HEK293 (cell line): ENCODE measurements at regions not wholly inside any gene's neighbourhood (a gene's known extent, or its start where the extent isn't known, plus 50 kb on each side); places are given as distances from the start of the nearest gene placed in this dataset.

Experiments used
- CTCF ChIA-PET: fragments of 350-600 bp; formaldehyde crosslinking; extraction: SDS; loops from one replicate; lab custom pipeline; 2021; ENCODE audit warnings: antibody characterized with exemption; lab: Yijun Ruan, JAX
- POLR2A ChIA-PET: fragments of 300-600 bp; formaldehyde crosslinking; extraction: SDS; loops from one replicate; lab custom pipeline; 2020; ENCODE audit warnings: antibody characterized with exemption, inconsistent platforms; lab: Yijun Ruan, JAX
- H3K27ac ChIP-seq: fragments of 200-500 bp; sonication (Bioruptor generic); 2 replicates; pipeline ENCODE4 v1.5.1; 2014; ENCODE audit warnings: low read depth, low read length, control low read depth, inconsistent platforms; ENCODE audit errors: extremely low read depth
- H3K36me3 ChIP-seq, 2 experiments: fragments of 200-500 bp in 1 of 2; sonication (Bioruptor generic) in 1 of 2; 1 replicate in 1 of 2; 2 replicates in 1 of 2; pipeline ENCODE4 v1.5.1; 2014 to 2017; ENCODE audit warnings: inconsistent platforms in 2 of 2, low read length in 2 of 2; ENCODE audit not compliant: control insufficient read depth in 2 of 2, insufficient read depth in 1 of 2
- H3K4me1 ChIP-seq: fragments of 200-500 bp; sonication (Bioruptor generic); 2 replicates; pipeline ENCODE4 v1.5.1; 2014; ENCODE audit warnings: mild to moderate bottlenecking, low read length, inconsistent platforms; ENCODE audit not compliant: control insufficient read depth, insufficient read depth
- H3K4me3 ChIP-seq: 2 replicates; pipeline ENCODE4 v1.5.1; 2011; ENCODE audit warnings: low read depth, mild to moderate bottlenecking, control low read depth, low read length, moderate library complexity
- H3K9me3 ChIP-seq: fragments of 200-500 bp; sonication (Bioruptor generic); 2 replicates; pipeline ENCODE4 v1.5.1; 2014; ENCODE audit warnings: low read depth, low read length, inconsistent platforms; ENCODE audit not compliant: control insufficient read depth, insufficient read depth
- KLF16 ChIP-seq: fragments of 450-650 bp; formaldehyde crosslinking; IDR thresholded peaks from 2 replicates; pipeline ENCODE4 v1.5.1; 2017; ENCODE audit warnings: missing biosample characterization, missing genetic modification characterization
- MYNN ChIP-seq: fragments of 450-650 bp; formaldehyde crosslinking; IDR thresholded peaks from 2 replicates; pipeline ENCODE4 v1.5.1; 2016; ENCODE audit warnings: missing biosample characterization, missing genetic modification characterization, borderline replicate concordance
- MZF1 ChIP-seq: fragments of 450-650 bp; formaldehyde crosslinking; IDR thresholded peaks from 2 replicates; pipeline ENCODE4 v1.5.1; 2017; ENCODE audit warnings: missing biosample characterization, missing genetic modification characterization, borderline replicate concordance
- ZBTB48 ChIP-seq: fragments of 450-650 bp; formaldehyde crosslinking; IDR thresholded peaks from 2 replicates; pipeline ENCODE4 v1.5.1; 2016; ENCODE audit warnings: missing biosample characterization, missing genetic modification characterization
- ZBTB8A ChIP-seq: fragments of 450-650 bp; formaldehyde crosslinking; IDR thresholded peaks from 2 replicates; pipeline ENCODE4 v1.5.1; 2016; ENCODE audit warnings: missing biosample characterization, missing genetic modification characterization
- ZNF112 ChIP-seq: fragments of 450-650 bp; formaldehyde crosslinking; IDR thresholded peaks from 2 replicates; pipeline ENCODE4 v1.5.0; 2017; ENCODE audit warnings: missing biosample characterization, missing genetic modification characterization
- ZNF140 ChIP-seq: fragments of 450-650 bp; formaldehyde crosslinking; IDR thresholded peaks from 2 replicates; pipeline ENCODE4 v1.5.1; 2016; ENCODE audit warnings: missing biosample characterization, missing genetic modification characterization
- ZNF23 ChIP-seq: fragments of 450-650 bp; formaldehyde crosslinking; IDR thresholded peaks from 2 replicates; pipeline ENCODE4 v1.5.1; 2016; ENCODE audit warnings: missing biosample characterization, missing genetic modification characterization, borderline replicate concordance
- ZNF416 ChIP-seq: fragments of 450-650 bp; formaldehyde crosslinking; IDR thresholded peaks from 2 replicates; pipeline ENCODE4 v1.5.1; 2016; ENCODE audit warnings: missing biosample characterization, missing genetic modification characterization
- ZNF473 ChIP-seq: fragments of 450-650 bp; formaldehyde crosslinking; IDR thresholded peaks from 2 replicates; pipeline ENCODE4 v1.5.1; 2017; ENCODE audit warnings: missing biosample characterization, missing genetic modification characterization
- ZNF548 ChIP-seq: fragments of 450-650 bp; formaldehyde crosslinking; IDR thresholded peaks from 2 replicates; pipeline ENCODE4 v1.5.1; 2016; ENCODE audit warnings: missing biosample characterization, missing genetic modification characterization
- ZNF660 ChIP-seq: fragments of 450-650 bp; IDR thresholded peaks from 2 replicates; pipeline ENCODE4 v1.5.1; 2018; ENCODE audit warnings: missing biosample characterization, mild to moderate bottlenecking, missing genetic modification characterization
- ZNF677 ChIP-seq: fragments of 450-650 bp; IDR thresholded peaks from 2 replicates; pipeline ENCODE4 v1.5.0; 2018; ENCODE audit warnings: missing biosample characterization, mild to moderate bottlenecking, missing genetic modification characterization, moderate library complexity
- ZNF791 ChIP-seq: fragments of 450-650 bp; formaldehyde crosslinking; IDR thresholded peaks from 2 replicates; pipeline ENCODE4 v1.5.1; 2016; ENCODE audit warnings: missing biosample characterization, missing genetic modification characterization
- TF ChIP-seq, protein P1 (sequence below): fragments of 450-650 bp; formaldehyde crosslinking; IDR thresholded peaks from 2 replicates; pipeline ENCODE4 v1.5.1; 2017; ENCODE audit warnings: missing biosample characterization, missing genetic modification characterization
- TF ChIP-seq, protein P2 (sequence below): fragments of 450-650 bp; formaldehyde crosslinking; IDR thresholded peaks from 2 replicates; pipeline ENCODE4 v1.5.1; 2017; ENCODE audit warnings: missing biosample characterization, missing genetic modification characterization
- TF ChIP-seq, protein P3 (sequence below): fragments of 450-650 bp; formaldehyde crosslinking; IDR thresholded peaks from 2 replicates; pipeline ENCODE4 v1.5.1; 2016; ENCODE audit warnings: missing biosample characterization, missing genetic modification characterization
- TF ChIP-seq, protein P4 (sequence below): fragments of 450-650 bp; formaldehyde crosslinking; IDR thresholded peaks from 2 replicates; pipeline ENCODE4 v1.5.1; 2017; ENCODE audit warnings: missing biosample characterization, missing genetic modification characterization

DNA sequence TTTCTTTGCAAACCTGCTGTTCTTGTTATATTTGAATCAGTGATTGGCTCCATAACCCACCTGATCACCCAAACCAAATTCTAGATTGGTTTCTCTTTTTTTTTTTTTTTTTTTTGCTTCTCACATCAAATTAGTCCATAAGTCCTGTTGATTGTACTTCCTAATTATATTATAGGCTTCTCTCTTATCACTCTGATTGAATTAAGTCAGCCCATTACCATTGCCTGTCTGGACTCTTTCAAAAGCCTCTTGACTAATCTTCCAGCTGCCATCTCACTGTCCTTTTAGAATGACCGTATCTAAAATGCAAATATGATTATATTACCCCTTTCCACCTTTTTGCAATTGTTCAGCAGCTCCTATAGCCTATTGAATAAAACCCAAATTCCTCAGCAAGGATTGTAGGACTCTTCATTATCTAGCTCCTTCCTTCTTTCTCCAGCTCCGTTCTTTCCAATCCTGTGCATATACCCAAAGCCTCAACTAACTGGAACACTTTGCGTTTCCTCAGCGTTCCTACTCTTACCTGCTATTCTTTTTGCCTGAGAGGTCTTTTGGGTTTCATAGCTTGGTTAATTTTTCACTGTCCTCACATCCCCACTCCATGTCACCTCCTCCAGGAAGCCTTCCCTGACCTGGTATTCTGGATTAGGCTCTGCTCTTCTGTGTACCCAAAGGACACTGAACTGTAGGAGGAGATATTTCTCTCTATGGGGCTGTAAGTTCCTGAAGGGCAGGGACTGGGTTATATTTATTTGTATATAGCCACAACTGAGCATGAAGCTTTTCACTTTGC, 423.3 kb downstream of the TMEM135 start:
- no peaks in the 10 kb centered on the region for H3K9me3 ChIP-seq
- H3K27ac ChIP-seq = no peak overlapping the region
- no peaks in the 10 kb centered on the region for H3K36me3 ChIP-seq
- POLR2A ChIA-PET = no interaction called here
- H3K4me3 ChIP-seq = no peak overlapping the region
- TF ChIP-seq MYNN (tag by site-specific recombination) (no peak), KLF16 (tag by site-specific recombination) (no peak), ZNF416 (no peak), ZNF23 (tag by site-specific recombination) (no peak), MZF1 (tag by site-specific recombination) (no peak), ZBTB48 (tag by site-specific recombination) (no peak), ZNF473 (no peak), ZNF140 (tag by site-specific recombination) (no peak), ZBTB8A (tag by site-specific recombination) (no peak)
- TF ChIP-seq, protein P1, sequence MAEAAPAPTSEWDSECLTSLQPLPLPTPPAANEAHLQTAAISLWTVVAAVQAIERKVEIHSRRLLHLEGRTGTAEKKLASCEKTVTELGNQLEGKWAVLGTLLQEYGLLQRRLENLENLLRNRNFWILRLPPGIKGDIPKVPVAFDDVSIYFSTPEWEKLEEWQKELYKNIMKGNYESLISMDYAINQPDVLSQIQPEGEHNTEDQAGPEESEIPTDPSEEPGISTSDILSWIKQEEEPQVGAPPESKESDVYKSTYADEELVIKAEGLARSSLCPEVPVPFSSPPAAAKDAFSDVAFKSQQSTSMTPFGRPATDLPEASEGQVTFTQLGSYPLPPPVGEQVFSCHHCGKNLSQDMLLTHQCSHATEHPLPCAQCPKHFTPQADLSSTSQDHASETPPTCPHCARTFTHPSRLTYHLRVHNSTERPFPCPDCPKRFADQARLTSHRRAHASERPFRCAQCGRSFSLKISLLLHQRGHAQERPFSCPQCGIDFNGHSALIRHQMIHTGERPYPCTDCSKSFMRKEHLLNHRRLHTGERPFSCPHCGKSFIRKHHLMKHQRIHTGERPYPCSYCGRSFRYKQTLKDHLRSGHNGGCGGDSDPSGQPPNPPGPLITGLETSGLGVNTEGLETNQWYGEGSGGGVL = no peak
- TF ChIP-seq, protein P2, sequence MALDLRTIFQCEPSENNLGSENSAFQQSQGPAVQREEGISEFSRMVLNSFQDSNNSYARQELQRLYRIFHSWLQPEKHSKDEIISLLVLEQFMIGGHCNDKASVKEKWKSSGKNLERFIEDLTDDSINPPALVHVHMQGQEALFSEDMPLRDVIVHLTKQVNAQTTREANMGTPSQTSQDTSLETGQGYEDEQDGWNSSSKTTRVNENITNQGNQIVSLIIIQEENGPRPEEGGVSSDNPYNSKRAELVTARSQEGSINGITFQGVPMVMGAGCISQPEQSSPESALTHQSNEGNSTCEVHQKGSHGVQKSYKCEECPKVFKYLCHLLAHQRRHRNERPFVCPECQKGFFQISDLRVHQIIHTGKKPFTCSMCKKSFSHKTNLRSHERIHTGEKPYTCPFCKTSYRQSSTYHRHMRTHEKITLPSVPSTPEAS (tag by site-specific recombination) = no peak
- TF ChIP-seq, protein P3, sequence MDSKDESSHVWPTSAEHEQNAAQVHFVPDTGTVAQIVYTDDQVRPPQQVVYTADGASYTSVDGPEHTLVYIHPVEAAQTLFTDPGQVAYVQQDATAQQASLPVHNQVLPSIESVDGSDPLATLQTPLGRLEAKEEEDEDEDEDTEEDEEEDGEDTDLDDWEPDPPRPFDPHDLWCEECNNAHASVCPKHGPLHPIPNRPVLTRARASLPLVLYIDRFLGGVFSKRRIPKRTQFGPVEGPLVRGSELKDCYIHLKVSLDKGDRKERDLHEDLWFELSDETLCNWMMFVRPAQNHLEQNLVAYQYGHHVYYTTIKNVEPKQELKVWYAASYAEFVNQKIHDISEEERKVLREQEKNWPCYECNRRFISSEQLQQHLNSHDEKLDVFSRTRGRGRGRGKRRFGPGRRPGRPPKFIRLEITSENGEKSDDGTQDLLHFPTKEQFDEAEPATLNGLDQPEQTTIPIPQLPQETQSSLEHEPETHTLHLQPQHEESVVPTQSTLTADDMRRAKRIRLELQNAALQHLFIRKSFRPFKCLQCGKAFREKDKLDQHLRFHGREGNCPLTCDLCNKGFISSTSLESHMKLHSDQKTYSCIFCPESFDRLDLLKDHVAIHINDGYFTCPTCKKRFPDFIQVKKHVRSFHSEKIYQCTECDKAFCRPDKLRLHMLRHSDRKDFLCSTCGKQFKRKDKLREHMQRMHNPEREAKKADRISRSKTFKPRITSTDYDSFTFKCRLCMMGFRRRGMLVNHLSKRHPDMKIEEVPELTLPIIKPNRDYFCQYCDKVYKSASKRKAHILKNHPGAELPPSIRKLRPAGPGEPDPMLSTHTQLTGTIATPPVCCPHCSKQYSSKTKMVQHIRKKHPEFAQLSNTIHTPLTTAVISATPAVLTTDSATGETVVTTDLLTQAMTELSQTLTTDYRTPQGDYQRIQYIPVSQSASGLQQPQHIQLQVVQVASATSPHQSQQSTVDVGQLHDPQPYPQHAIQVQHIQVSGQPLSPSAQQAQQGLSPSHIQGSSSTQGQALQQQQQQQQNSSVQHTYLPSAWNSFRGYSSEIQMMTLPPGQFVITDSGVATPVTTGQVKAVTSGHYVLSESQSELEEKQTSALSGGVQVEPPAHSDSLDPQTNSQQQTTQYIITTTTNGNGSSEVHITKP = no peak
- TF ChIP-seq, all 188 proteins: peak for 0
- CTCF ChIA-PET = no interaction called here
- no peaks in the 10 kb centered on the region for H3K4me1 ChIP-seq

DNA sequence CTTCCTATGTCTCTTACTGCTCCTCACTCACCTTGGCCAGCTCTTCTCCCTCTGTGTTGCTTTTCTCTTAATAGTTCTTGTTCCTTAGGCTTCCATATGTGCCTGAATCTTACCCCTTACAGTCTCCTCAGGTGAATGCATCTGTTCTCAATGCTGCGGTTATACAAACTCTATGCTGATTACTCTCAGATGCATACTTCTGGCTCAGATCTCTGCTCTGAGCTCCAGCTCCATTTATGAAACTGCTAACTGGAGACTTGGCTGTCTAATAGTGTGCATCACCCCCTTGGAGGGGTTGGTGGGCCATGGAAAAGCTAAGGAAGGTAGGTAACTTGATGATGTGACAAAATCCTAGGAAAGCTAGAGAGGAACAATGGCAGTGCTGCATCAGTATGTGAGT, 422.5 kb downstream of the TMEM135 start:
- no peaks in the 10 kb centered on the region for H3K4me1 ChIP-seq
- POLR2A ChIA-PET = no interaction called here
- TF ChIP-seq, protein P4, sequence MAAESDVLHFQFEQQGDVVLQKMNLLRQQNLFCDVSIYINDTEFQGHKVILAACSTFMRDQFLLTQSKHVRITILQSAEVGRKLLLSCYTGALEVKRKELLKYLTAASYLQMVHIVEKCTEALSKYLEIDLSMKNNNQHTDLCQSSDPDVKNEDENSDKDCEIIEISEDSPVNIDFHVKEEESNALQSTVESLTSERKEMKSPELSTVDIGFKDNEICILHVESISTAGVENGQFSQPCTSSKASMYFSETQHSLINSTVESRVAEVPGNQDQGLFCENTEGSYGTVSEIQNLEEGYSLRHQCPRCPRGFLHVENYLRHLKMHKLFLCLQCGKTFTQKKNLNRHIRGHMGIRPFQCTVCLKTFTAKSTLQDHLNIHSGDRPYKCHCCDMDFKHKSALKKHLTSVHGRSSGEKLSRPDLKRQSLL (tag by site-specific recombination) = no peak
- TF ChIP-seq ZNF548 (tag by site-specific recombination) (no peak), ZNF677 (tag by site-specific recombination) (no peak), ZNF112 (tag by site-specific recombination) (no peak), ZNF791 (no peak), ZNF416 (no peak), ZNF660 (tag by site-specific recombination) (no peak)
- H3K9me3 ChIP-seq = no peaks in the 10 kb centered on the region
- no peaks in the 10 kb centered on the region for H3K36me3 ChIP-seq
- CTCF ChIA-PET = no interaction called here
- H3K4me3 ChIP-seq = no peak overlapping the region
- H3K27ac ChIP-seq = no peak overlapping the region
